K562 (cell line): ENCODE measurements at regions not wholly inside any gene's neighbourhood (a gene's known extent, or its start where the extent isn't known, plus 50 kb on each side); places are given as distances from the start of the nearest gene placed in this dataset.

Source experiments
- DMBX1 ChIP-seq: fragments of 250-450 bp; sonication (Bioruptor Pico); IDR thresholded peaks from 2 replicates; pipeline ENCODE4 v1.8.0; 2022; ENCODE audit warnings: inconsistent platforms, mild to moderate bottlenecking, moderate library complexity, borderline replicate concordance
- PRPF4 ChIP-seq: fragments of 200-400 bp; formaldehyde crosslinking; IDR thresholded peaks from one replicate; pipeline ENCODE4 v1.6.1; 2017; ENCODE audit warnings: low read length, low read depth, mild to moderate bottlenecking; ENCODE audit not compliant: insufficient read depth, poor library complexity, severe bottlenecking
- RBM14 ChIP-seq: fragments of 200-400 bp; formaldehyde crosslinking; IDR thresholded peaks from 2 replicates; pipeline ENCODE4 v1.6.1; 2018; ENCODE audit warnings: low read depth, mild to moderate bottlenecking, low read length, moderate library complexity, borderline replicate concordance; ENCODE audit not compliant: insufficient read depth
- TF ChIP-seq, protein P1 (sequence below): fragments of 200-600 bp; sonication (generic); IDR thresholded peaks from one replicate; pipeline ENCODE4 v1.6.1; 2012; ENCODE audit warnings: mild to moderate bottlenecking, low read depth, low read length, inconsistent platforms

DNA sequence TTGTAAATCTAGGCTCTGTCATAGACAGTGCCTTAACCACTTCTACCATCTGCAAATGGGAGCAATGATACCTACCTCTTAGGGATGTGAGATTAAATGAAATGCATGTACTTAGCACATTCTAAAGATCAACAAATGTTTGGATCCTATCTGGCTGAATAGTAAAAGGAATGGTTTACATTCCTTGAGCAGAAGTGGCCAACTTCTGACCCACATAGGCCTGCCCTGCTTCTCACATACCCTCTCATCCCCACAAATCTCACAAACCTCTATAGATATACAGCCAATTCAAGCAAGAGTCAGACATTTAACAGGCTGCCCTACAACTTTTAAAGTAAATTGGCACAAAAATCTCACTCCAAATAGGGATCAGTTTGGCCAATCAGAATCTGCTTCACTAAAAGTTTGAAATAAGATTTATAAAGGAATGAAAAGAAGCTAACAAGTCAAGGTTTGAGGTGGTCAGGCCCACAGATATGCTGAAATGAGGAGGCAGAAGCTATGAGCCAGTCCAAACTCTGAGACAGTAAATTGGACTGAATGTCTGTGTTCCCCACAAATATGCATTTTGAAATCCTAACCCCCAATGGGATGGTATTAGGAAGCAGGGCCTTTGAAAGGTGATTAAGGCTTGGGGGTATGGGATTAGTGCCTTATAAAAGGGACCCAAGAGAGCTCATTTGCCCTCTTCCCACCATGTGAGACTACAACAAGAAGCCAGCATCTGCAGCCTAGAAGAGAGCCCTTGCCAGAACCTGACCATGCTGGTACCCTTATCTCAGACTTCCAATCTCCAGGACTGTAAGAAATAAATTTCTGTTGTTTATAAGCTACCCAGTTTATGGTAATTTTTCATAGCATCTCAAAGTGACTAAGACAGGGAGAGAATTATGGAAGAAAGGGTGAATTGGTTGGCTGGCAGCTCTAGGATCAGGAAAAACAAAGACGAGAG is 227.8 kb upstream of the RBMS1 start (continued):
- TF ChIP-seq, protein P1, sequence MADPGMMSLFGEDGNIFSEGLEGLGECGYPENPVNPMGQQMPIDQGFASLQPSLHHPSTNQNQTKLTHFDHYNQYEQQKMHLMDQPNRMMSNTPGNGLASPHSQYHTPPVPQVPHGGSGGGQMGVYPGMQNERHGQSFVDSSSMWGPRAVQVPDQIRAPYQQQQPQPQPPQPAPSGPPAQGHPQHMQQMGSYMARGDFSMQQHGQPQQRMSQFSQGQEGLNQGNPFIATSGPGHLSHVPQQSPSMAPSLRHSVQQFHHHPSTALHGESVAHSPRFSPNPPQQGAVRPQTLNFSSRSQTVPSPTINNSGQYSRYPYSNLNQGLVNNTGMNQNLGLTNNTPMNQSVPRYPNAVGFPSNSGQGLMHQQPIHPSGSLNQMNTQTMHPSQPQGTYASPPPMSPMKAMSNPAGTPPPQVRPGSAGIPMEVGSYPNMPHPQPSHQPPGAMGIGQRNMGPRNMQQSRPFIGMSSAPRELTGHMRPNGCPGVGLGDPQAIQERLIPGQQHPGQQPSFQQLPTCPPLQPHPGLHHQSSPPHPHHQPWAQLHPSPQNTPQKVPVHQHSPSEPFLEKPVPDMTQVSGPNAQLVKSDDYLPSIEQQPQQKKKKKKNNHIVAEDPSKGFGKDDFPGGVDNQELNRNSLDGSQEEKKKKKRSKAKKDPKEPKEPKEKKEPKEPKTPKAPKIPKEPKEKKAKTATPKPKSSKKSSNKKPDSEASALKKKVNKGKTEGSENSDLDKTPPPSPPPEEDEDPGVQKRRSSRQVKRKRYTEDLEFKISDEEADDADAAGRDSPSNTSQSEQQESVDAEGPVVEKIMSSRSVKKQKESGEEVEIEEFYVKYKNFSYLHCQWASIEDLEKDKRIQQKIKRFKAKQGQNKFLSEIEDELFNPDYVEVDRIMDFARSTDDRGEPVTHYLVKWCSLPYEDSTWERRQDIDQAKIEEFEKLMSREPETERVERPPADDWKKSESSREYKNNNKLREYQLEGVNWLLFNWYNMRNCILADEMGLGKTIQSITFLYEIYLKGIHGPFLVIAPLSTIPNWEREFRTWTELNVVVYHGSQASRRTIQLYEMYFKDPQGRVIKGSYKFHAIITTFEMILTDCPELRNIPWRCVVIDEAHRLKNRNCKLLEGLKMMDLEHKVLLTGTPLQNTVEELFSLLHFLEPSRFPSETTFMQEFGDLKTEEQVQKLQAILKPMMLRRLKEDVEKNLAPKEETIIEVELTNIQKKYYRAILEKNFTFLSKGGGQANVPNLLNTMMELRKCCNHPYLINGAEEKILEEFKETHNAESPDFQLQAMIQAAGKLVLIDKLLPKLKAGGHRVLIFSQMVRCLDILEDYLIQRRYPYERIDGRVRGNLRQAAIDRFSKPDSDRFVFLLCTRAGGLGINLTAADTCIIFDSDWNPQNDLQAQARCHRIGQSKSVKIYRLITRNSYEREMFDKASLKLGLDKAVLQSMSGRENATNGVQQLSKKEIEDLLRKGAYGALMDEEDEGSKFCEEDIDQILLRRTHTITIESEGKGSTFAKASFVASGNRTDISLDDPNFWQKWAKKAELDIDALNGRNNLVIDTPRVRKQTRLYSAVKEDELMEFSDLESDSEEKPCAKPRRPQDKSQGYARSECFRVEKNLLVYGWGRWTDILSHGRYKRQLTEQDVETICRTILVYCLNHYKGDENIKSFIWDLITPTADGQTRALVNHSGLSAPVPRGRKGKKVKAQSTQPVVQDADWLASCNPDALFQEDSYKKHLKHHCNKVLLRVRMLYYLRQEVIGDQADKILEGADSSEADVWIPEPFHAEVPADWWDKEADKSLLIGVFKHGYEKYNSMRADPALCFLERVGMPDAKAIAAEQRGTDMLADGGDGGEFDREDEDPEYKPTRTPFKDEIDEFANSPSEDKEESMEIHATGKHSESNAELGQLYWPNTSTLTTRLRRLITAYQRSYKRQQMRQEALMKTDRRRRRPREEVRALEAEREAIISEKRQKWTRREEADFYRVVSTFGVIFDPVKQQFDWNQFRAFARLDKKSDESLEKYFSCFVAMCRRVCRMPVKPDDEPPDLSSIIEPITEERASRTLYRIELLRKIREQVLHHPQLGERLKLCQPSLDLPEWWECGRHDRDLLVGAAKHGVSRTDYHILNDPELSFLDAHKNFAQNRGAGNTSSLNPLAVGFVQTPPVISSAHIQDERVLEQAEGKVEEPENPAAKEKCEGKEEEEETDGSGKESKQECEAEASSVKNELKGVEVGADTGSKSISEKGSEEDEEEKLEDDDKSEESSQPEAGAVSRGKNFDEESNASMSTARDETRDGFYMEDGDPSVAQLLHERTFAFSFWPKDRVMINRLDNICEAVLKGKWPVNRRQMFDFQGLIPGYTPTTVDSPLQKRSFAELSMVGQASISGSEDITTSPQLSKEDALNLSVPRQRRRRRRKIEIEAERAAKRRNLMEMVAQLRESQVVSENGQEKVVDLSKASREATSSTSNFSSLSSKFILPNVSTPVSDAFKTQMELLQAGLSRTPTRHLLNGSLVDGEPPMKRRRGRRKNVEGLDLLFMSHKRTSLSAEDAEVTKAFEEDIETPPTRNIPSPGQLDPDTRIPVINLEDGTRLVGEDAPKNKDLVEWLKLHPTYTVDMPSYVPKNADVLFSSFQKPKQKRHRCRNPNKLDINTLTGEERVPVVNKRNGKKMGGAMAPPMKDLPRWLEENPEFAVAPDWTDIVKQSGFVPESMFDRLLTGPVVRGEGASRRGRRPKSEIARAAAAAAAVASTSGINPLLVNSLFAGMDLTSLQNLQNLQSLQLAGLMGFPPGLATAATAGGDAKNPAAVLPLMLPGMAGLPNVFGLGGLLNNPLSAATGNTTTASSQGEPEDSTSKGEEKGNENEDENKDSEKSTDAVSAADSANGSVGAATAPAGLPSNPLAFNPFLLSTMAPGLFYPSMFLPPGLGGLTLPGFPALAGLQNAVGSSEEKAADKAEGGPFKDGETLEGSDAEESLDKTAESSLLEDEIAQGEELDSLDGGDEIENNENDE, result no peak
- TF ChIP-seq DMBX1 (no peak), RBM14 (no peak), PRPF4 (no peak)
